ENCODE measurements at regions not wholly inside any gene's neighbourhood (a gene's known extent, or its start where the extent isn't known, plus 50 kb on each side); places are given as distances from the start of the nearest gene placed in this dataset.

DNA sequence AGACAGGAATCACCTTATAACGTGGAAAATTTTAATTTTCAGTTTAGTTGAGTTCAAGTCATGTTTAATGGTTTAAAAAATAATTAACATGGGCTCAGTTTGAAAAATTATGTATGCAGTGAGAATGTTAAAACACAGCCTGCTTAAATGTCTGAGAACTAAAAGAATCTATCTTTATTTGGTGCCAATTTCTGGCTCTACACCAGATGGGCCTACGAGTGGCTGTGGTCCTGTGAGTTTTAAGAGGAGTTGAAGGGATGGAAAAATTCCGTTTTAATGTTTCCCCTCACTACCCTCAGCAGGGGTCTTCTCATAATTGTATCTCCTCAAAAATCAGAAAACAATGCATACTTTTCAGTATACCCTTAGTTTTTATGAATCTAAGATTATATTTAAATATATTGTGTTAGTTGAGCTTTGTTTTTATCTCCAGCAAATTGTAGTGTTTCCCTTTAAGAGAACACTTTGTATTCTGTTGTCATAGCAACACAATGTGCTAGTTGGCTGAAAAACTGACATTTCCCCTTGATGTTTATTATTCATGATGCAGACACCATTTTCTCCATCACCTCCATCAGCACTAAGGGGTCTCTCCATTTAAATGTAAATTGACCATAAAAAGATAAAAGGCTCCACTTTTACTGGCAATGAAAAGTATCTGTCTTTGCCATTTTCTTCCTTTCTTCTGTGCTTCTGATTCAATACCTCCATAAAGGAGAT lies 393.5 kb upstream of the GRIA3 start:
- CTCF ChIA-PET, result no interaction called here
- intact Hi-C loops (cut with DNase I, micrococcal nuclease), result no loop called here

DNA sequence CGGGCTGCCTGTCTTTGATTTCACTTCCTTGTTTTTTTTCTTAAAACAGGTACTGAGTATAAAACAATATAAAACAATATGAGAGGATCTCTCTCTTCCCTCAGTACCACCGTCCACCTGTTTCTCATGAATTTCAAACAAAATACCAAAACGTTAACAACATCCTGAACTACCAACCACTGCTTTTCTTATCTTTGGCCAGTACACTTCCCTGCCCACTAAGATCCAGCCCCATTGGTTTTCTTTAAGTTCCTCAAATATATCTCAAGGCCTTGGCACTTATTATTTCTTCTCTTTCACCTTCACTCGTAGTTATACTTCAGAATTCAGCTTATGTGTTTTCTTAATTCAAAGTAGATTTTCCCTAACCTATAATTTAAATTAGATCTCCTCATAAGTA lies 370.2 kb upstream of the GRIA3 start:
- intact Hi-C loops (cut with DNase I, micrococcal nuclease), result no loop called here
- Mint-ChIP-seq H3K9me3 (no peaks in the 10 kb centered on the region), H3K27ac (no peak overlapping the region), H3K36me3 (ENCODE audit: low read depth) (no peaks in the 10 kb centered on the region), H3K4me1 (ENCODE audit: low read depth) (no peaks in the 10 kb centered on the region), H3K27me3 (no peaks in the 10 kb centered on the region), H3K4me3 (no peak overlapping the region)
- ChIA-PET POLR2A (no interaction called here), CTCF (no interaction called here)
- H3K4me3 ChIP-seq (ENCODE audit: low read length), result no peak overlapping the region
- DNase-seq (no peak), ATAC-seq (ENCODE audit: poor library complexity) (no peak)
- no peak overlapping the region for H3K27ac ChIP-seq (ENCODE audit: low read depth in 1 of 2, low read length in 2 of 2)
- peaks cover 0 to 11% of the 10 kb centered on the region in 2 experiments for H3K9me3 ChIP-seq (ENCODE audit: control insufficient read depth in 1 of 2, insufficient read depth in 1 of 2, low read length in 2 of 2)
- H3K36me3 ChIP-seq (ENCODE audit: insufficient read depth, low read length), result no peaks in the 10 kb centered on the region
- TF ChIP-seq, protein P1, sequence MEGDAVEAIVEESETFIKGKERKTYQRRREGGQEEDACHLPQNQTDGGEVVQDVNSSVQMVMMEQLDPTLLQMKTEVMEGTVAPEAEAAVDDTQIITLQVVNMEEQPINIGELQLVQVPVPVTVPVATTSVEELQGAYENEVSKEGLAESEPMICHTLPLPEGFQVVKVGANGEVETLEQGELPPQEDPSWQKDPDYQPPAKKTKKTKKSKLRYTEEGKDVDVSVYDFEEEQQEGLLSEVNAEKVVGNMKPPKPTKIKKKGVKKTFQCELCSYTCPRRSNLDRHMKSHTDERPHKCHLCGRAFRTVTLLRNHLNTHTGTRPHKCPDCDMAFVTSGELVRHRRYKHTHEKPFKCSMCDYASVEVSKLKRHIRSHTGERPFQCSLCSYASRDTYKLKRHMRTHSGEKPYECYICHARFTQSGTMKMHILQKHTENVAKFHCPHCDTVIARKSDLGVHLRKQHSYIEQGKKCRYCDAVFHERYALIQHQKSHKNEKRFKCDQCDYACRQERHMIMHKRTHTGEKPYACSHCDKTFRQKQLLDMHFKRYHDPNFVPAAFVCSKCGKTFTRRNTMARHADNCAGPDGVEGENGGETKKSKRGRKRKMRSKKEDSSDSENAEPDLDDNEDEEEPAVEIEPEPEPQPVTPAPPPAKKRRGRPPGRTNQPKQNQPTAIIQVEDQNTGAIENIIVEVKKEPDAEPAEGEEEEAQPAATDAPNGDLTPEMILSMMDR (IDR thresholded peaks at IDR 0.05), result no peak
- H3K27me3 ChIP-seq (ENCODE audit: control insufficient read depth in 1 of 2, insufficient read depth in 2 of 2, low read length in 2 of 2), result no peaks in the 10 kb centered on the region
- H3K4me1 ChIP-seq (ENCODE audit: insufficient read depth, low read length), result no peaks in the 10 kb centered on the region

More for the DNA sequence above, 393.5 kb upstream of the GRIA3 start:
- DNase-seq, result no peak
- H3K4me3 ChIP-seq (ENCODE audit: low read length), result no peak overlapping the region
- TF ChIP-seq, protein P1 (IDR thresholded peaks at IDR 0.05), result no peak
- H3K27ac Mint-ChIP-seq, result no peak overlapping the region
- no peak overlapping the region for H3K27ac ChIP-seq (ENCODE audit: low read depth in 1 of 2, low read length in 2 of 2)
- H3K9me3 ChIP-seq (ENCODE audit: control insufficient read depth in 1 of 2, insufficient read depth in 1 of 2, low read length in 2 of 2), result no peaks in the 10 kb centered on the region
- no peaks in the 10 kb centered on the region for H3K4me1 Mint-ChIP-seq (ENCODE audit: low read depth)
- no peak overlapping the region for H3K4me3 Mint-ChIP-seq
- H3K36me3 ChIP-seq (ENCODE audit: insufficient read depth, low read length), result no peaks in the 10 kb centered on the region
- no peak for ATAC-seq (ENCODE audit: poor library complexity)
- no peaks in the 10 kb centered on the region for H3K27me3 ChIP-seq (ENCODE audit: control insufficient read depth in 1 of 2, insufficient read depth in 2 of 2, low read length in 2 of 2)
- POLR2A ChIA-PET, result no interaction called here
- H3K27me3 Mint-ChIP-seq, result no peaks in the 10 kb centered on the region
- no peaks in the 10 kb centered on the region for H3K4me1 ChIP-seq (ENCODE audit: insufficient read depth, low read length)
- no peaks in the 10 kb centered on the region for H3K9me3 Mint-ChIP-seq
- H3K36me3 Mint-ChIP-seq (ENCODE audit: low read depth), result no peaks in the 10 kb centered on the region

DNA sequence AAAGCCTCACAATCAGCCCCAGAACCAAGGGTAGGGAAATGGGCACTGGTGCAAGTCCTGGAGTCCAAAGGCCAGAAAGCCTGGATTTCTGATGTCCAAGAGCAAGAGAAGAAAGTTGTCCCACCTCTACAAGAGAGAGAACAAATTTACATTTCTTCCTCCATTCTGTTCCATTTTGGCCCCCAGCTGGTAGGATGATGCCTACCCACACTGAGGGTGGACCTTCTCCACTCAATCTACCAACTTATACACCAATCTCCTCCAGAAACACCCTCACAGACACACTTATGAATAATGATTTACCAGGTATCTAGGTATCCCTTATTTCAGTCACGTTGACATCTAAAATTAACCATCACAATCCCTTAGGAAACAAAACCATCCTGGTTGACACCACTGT lies 367.8 kb upstream of the GRIA3 start:
- Mint-ChIP-seq H3K27ac (no peak overlapping the region), H3K9me3 (no peaks in the 10 kb centered on the region)

More for the DNA sequence above, 367.8 kb upstream of the GRIA3 start:
- H3K4me1 ChIP-seq (ENCODE audit: insufficient read depth, low read length), result no peaks in the 10 kb centered on the region
- TF ChIP-seq, protein P1 (IDR thresholded peaks at IDR 0.05), result no peak
- intact Hi-C loops (cut with DNase I, micrococcal nuclease), result no loop called here
- no peak for DNase-seq
- CTCF ChIA-PET, result no interaction called here
- H3K9me3 ChIP-seq (ENCODE audit: control insufficient read depth in 1 of 2, insufficient read depth in 1 of 2, low read length in 2 of 2), result peaks cover 0 to 11% of the 10 kb centered on the region in 2 experiments
- no peak for ATAC-seq (ENCODE audit: poor library complexity)
- POLR2A ChIA-PET, result no interaction called here
- no peak overlapping the region for H3K4me3 ChIP-seq (ENCODE audit: low read length)
- Mint-ChIP-seq H3K27me3 (no peaks in the 10 kb centered on the region), H3K4me1 (ENCODE audit: low read depth) (no peaks in the 10 kb centered on the region), H3K4me3 (no peak overlapping the region), H3K36me3 (ENCODE audit: low read depth) (no peaks in the 10 kb centered on the region)
- H3K36me3 ChIP-seq (ENCODE audit: insufficient read depth, low read length), result no peaks in the 10 kb centered on the region
- no peaks in the 10 kb centered on the region for H3K27me3 ChIP-seq (ENCODE audit: control insufficient read depth in 1 of 2, insufficient read depth in 2 of 2, low read length in 2 of 2)
- no peak overlapping the region for H3K27ac ChIP-seq (ENCODE audit: low read depth in 1 of 2, low read length in 2 of 2)
